ENCODE measurements at regions not wholly inside any gene's neighbourhood (a gene's known extent, or its start where the extent isn't known, plus 50 kb on each side); places are given as distances from the start of the nearest gene placed in this dataset.

DNA sequence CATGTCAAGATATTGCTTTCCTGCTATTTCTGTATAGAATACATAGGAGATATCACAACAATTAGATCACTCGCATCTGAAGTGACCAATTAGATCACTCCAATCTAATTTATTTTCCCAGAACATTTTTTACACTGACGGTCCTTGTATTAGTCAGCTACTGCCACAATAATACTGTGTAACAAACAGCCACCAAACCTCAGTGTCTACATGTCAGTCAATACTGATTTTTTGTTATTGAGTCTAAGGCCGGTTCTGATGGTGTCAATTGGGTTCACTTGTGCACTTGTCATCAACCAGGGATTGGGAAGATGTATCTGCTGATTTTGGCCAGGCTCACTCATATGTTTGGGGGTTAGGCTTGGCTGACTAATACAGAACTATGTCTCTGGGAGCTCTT lies 275.9 kb upstream of the NFE2L3 start:
- no peak for DNase-seq

DNA sequence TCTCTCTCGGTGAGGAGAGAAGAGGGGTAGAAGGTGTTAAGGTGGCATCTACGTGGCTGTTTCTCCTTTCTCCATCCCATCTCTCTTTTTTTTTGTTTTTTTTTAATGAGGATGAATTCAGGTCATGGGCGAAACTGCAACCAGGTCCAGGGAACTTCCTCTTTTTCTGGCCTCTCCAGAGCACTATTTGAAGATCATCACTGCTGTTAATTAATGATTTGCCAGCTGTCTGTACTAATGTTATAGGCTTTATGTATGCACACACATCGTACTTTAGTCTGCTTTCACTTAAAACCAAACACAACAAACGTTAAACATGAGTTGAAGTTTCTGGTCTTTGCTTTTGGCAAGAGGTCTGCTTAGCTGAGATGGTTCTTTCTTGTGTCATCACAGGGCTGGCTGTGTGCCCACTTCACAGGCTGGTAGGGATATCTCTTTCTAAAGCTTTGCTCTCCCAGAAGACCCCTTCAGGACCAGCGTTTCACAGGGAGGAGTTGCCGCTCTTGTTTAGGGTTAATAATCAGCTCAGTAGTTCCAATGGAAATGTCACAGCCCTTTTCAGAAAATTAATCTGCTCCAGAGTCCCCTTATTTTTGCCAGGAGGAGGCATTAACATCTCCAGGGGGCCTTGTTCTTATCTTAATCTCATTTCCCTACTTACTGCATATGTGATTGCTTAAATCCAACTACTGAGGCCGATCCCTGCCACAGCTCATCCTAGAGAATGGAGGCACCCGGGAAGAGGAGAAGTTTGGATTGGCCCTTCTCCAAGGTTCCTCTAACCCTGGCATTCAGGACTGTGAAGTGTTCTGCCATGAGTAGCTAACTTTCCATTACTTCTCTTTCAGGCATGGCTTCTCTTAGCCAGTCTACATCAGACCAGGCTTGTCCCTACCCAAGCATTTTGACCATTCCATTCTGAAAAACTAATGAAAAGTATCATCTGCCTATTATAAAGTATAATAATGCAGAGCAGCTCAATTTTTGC lies 273.9 kb upstream of the NFE2L3 start:
- DNase-seq: no peak

DNA sequence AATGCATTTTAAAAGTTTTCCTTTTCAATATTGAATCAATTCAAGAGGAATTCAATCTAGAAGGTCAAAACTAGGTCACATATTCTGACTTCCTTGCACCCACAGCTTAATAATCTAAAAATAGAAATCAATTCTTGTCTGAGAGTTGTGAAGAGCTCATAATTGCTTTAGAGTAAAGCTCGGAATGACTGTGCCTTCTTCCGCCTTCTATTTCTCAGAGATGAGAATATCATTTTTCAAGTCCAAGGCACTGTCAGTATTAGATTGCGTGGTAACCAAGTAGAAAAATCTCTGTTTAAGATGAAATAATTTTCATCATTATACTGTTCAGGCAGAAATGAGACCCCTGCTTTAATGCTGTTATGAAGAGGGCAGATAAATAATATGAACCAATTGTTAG lies 272.2 kb upstream of the NFE2L3 start:
- no peak for DNase-seq

DNA sequence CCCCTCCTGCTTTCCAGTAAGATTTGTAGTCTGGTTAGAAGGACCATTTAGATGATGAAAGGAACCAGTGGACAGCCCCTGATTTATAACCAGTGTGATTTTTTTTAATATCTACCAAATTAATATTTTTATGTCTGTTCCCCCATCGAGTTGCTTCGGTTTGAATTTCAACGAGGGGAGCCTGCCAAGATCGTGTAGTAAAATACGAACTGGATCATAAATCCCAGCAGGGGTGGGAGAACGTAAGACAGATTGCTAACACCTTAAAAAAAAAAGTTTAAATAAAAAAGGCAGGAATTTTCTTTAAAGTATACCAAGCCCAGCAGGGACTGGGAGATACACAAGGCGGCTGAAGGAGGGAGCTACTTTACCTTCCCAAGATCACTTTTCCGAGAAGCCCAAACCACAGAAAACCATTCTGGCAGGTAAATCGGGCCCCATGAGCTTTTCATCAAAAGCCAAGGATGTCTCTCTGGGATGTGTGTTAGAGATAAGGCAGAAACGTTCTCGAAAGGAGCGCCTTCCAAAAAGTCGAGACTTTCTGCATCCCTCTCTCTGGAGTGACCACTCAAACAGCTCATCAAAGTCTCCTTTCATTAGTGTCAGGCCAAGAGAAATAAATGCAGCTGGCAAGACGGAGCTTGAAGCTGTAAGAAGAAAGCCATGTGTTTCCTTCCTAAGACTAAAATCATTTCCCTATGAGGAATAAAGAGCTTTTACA lies 270.5 kb upstream of the NFE2L3 start:
- no peak for DNase-seq

DNA sequence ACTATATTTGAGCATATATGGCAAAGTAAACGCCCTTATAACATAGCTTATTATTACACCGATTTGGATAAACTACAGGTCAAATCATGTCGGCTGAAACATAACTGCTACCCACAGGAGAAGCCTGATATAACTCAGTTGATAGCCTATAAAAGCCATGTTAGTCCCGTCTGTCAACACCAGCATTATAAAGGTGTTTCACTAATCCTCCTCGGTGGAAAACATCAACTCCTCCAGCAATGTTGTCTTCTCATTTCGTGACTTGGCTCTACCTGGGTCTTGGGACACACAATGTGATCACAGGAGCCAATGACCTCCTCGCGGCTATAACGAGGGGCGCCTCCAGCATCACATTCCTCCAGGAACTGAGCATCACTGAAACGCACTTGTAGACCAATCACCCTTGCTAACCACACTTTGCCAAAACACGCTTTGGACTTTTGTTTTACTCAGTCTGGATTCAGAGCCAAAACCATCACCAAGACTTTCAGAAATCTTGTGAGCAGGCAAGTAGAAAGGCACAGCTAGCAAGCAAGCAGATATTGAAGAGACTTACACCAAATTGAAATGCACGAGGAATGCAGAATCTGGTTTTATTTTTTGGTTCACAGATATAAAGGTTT lies 269.7 kb upstream of the NFE2L3 start:
- DNase-seq: no peak

DNA sequence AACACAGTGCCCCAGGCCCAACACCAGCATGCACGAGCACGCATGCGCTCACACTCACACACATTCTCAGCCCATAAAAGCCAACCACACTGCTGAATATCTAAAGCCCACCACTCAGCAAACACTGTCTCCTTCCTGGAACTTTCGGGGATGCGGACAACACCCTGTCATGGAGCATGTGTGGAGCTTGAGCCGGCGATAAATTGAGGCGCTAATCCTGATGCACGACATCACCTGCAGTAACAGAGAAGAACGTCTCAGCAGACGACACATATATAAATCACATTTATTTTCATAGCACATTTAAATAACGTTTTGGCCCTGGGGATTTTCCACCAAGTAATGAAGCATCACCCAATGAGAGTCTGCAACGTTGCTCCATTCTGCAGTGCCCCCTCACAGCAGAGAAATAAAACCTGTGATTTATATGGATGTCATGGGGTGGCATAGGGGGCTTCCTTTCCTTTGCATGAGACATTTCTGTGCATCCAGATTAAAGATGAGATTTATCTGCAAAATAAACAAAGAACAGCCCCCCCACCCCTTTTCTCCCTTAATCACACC lies 267.7 kb upstream of the NFE2L3 start:
- no peak for DNase-seq

DNA sequence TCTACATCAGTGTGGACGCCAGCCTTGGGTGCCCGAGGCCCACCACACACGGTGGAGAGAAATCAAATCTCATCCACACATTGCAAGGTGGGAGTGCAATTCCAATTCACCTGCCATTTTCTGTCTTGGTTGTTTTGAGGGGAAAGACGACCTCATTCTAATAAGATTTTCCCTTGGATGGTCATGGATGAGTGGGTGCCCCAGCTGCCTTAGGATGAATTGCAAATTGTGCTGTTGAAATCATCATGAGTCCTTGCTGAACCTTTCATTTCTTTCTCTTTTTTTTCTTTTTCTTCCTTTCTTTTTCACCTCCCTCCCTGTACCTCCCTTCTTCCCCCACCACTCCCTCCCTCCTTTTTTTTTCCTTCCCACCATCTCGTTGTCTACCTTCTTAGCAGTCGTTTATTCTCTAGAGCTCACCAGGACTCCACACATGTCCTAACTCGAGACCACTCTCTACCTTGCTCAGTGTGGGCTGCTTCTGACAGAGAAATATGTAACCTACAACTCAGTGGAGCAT lies 266.9 kb upstream of the NFE2L3 start:
- DNase-seq: no peak

DNA sequence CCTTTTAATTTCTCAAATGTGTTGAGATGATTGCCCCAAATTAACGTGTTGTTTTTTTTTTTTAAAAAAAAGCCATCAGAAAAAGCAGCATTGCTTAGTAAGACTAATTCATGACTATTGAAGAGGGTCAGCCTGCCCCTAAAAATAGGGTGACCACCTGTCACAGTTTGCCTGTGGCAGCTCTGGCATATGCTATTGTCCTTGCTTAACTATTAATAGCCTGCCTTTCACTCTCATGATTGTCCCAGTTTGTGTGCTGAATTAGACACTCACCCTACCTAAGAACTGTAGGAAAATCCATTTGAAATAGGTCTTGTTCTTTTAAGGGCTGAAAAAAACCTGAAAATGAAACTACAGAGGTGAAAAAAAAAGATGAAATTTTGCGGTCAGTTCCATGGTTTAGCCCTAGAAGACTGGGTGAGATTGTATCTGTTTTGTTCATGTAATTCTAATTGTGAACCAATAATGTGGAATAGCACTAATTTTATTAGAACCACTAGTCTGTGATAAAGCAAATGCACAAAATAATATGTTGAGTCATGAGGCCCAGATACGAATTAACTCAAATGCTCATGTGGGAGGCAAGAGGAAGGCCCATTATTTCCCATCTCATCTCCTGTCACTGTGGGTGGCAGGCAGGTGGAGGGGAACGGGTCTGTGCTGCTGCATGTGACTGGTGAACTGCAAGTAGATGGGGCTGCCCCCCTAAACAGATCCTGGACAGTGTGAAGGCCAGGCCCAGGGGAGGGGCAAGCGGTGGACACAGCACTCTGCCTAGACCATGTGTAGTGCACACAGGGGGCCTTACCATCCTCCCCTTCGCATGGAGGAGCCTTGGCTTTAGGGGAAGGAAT lies 265.4 kb upstream of the NFE2L3 start:
- DNase-seq: no peak

DNA sequence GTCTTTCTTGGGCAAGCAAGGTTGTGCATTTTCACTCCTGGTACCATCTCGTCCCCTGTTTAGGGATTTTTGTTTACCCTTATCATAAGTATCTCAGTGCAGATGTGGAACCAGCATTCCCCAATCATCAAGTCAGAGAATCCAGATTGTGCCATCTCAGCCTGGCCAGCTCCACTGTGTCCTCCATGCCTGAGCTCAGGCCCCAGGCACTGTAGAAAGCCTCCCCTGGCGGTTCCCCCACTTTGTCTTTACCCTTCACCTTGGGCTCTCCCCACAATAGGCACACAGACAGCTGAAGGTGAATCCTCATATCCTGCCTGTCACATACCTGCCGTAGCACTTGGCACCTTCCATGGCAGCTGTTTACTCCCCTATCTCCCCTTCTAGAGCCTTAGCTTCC lies 264.7 kb upstream of the NFE2L3 start:
- no peak for DNase-seq

DNA sequence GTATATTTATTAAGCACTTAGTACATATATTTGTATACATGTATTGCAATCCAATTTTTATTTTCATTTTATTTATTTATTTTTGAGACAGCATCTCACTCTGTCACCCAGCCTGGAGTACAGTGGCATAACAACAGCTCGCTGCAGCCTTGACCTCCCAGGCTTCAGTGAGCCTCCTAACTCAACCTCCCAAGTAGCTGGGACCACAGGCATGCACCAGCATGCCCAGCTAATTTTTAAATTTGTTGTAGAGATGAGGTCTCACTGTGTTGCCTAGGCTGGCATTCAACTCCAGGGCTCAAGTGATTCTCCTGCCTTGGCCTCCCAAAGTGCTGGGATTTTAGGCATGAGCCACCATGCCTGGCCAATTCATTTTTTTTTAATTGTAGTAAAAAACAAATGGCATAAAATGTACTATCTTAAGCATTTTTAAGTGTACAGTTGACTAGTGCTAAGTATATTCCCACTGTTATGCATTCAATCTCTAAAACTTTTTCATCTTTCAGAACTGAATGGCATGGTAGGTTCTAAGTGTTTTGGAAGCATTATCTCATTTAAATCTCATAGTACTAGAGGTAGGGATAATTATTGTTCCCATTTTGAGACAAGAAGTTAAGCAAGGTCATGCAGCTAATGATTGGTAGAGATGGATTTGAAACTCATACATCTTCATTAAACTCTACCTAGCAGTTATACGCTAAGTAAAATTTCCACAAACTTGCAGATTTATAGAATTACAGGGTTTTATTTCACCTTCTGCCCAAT lies 264.0 kb upstream of the NFE2L3 start:
- no peak for DNase-seq

DNA sequence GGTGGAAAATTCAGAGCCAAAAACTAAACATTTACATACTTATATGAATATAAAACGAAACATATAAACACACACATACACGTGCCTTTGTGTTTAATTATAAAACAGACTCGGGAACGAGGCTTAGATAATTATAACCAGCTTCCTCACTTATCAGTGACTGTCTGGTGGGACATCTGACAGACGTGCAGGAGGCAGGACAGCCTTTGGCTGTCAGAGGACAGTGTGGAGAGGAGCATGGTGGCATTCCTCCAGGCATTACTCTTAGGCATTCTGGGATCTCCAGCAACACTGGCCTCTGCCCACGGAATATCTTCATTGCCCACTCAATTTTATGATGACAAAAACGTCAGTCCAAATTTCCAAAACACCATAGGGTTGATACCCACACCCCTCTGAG lies 262.2 kb upstream of the NFE2L3 start:
- no peak for DNase-seq

DNA sequence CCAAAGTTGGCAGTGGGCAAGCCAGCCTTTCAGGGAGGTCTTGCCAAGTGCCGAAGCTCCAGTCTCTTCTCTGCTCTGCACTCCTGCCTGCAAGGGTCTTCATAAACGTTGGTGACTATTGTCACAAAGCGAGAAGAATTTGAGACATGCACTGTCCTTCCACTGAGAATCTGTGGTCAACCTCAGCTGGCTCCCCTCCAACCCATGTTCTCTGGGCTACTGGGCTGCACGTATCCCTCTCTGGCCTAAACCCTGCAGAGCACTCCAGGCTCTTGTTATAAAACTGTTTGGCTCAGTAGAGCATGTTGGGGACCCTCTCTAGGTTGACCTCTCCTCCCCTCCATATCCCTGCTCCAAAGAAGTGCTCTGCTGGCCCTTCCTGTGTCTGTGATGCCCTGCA lies 260.4 kb upstream of the NFE2L3 start:
- DNase-seq: no peak

DNA sequence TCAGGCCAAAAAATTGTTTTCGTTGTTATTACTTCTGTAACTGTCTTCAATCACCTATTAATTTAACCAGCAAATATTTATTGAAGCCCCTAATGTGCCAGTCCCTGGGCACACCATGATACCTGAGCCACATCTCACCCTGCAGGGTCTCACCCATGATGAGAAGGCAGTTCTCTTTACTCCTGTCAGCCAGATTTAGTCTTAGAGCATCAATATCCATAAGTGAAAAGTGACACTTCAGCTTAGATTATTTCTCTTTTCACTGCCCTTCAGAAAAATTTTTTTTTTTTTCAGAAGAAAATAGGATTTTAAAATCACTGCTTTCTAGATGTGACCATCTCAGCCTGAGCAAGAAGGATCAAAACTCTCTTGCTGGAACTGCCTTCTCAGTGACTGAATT lies 258.6 kb upstream of the NFE2L3 start:
- no peak for DNase-seq

DNA sequence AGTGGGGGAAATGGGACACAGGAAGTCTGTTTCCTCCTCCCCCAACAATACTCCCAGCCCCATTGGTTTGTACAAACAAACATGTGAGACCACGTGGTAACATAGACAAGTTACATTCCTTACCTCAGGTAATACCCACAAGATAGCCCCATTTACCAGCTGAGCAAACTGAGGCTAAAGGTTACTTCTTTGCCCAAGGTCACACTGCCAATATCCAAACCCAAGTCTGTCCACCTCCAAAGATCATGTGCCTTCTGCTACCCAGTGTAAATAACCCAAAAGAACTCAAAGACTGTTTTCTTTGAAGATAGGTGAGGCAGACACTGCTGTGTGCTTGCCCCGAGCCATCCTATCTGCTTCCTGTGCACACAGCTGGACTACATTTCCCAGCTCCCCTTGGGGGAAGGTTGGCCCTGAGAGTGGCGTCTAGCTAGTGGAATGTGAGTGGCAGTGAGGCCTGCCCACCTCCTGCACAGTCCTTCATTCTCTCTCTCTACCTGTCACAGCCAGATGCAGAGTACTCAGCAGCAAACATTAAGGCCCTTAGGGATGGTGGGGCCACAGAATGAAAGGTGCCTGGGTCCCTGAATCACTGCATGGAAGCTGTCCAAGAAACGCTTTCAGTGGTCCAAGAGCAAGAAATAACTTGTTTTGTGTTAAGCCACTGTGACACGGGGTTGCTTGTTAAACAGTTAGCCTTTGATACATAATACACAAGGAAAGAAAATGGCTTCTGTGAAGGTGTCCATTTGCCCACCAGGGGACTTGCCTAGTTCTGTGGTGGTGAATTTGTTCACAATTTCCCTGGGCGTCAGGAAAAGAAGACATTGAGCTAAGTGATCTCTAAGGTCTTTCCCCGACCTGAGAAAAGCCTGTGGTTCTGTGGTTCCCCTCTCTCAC lies 257.7 kb upstream of the NFE2L3 start:
- peak in 1 of 56 donors; percentile 3 for DNase-seq

DNA sequence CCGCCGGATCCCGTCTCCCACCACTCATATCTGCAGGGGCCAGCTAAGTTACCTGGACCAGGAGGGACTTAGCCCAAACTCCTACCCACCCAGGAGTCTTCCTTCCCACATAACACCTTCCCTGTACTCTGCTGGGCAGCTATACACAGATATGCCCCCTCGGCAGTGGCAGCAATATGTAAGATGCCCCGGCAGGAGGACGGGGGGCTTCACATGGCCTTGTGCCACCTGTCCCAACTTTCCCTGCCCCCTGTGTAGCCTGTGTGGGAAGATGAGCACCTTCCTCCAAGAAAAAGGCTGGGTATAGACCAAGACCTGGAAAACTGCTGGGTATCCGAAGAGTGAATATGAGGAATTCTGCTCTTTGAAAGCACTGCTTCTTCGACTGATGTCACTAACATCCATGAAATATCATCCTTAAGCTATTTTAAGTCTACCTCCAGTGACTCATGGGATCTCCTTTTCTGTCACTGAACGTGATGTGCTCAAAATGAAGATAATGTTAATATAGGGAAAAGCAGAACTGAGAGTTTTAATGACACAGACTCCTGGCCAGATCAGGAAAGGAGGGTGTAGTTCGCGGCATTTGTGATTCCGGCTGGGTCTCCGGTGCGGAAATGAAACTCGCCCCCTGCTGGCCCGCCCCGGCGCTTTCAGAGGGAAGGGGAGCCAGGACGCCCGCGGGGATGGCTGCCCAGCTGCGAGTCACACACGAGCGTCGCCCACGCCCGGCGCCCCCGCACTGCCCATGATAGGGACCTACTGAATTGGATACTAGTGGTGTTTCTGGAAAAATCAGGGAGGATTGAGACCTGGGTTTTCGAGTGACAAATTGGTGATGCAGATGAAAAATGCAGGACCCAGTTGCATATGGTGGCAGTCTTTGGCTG lies 256.9 kb upstream of the NFE2L3 start:
- DNase-seq: peak in 39 of 56 donors; percentile 2 to 69 (median 29)

DNA sequence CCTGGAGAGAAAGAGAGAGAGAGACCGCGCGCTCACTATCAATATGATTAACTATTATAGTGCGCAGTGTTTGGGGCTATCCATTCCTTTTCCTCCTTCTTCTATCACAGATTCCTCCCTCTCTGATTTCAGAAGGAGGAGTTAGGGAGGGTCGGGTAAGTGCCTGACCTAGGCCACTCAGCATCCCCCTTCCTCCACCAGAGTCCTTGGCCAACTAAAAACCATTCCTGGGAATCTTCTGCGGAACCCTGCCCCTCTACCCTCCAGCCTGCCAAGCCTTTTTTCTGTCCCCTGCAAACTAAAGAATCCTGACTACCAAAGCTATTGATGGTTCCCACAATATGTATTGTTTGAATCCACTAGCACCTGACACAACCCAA lies 256.2 kb upstream of the NFE2L3 start:
- no peak for DNase-seq

DNA sequence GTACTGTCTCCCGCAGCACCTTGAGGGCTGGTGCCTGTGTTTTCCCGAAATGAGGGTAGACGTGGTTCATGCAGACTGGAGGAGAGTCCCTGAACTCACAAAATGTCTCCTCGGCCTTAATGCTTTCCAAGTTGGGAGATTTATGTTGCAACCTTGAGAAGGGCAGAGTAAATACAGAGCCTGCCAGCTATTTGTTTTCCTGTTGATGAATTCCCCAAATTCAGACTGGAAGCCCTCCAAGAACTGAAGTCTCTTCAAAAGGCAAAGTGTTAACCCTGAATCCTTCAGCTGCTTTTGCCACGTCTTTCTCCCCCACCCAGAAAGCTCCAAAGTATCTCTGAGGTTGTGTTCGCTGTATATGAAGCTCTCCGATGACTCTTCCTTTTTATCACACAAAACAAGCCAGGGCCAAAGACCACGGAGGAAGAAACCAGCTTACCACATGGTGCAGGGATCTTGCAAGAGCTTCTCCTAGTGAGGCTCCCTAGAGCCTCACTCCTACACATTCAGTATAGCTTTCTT lies 254.7 kb upstream of the NFE2L3 start:
- no peak for DNase-seq
